SK-N-SH (cell line): ENCODE measurements at regions not wholly inside any gene's neighbourhood (a gene's known extent, or its start where the extent isn't known, plus 50 kb on each side); places are given as distances from the start of the nearest gene placed in this dataset.

Experiments used
- CTCF ChIA-PET: fragments of 300-600, 350-600 bp; formaldehyde crosslinking; extraction: SDS; loops from one replicate; lab custom pipeline; 2021; lab: Yijun Ruan, JAX
- POLR2A ChIA-PET: fragments of 350-600 bp; sonication (Branson Sonifier 250); formaldehyde crosslinking; extraction: SDS; loops from one replicate; lab custom pipeline; 2020; ENCODE audit warnings: antibody characterized with exemption, inconsistent platforms; lab: Yijun Ruan, JAX
- DNase-seq: peaks from one replicate; pipeline ENCODE4 v3.0.0; 2012
- H2AFZ ChIP-seq: fragments of 200-600 bp; sonication (generic); 2 replicates; pipeline ENCODE4 v1.8.1; 2016; ENCODE audit warnings: antibody characterized with exemption, mild to moderate bottlenecking, low read depth
- H3F3A ChIP-seq: fragments of 200-600 bp; sonication (generic); replicated peaks from 2 replicates; pipeline ENCODE3; 2016; ENCODE audit warnings: antibody characterized with exemption, mild to moderate bottlenecking; ENCODE audit not compliant: insufficient read depth
- H3K27ac ChIP-seq, 2 experiments: fragments of 200-500 bp in 1 of 2; fragments of 200-600 bp in 1 of 2; sonication (Bioruptor generic) in 1 of 2; sonication (generic), shearing (Covaris generic) in 1 of 2; 2 replicates each; pipeline versions ENCODE4 v1.5.1 to v1.6.1; 2014 to 2016; ENCODE audit warnings: low read depth in 2 of 2, inconsistent platforms in 1 of 2, low read length in 1 of 2, mild to moderate bottlenecking in 1 of 2, mixed read lengths in 1 of 2
- H3K27me3 ChIP-seq: fragments of 200-600 bp; sonication (generic), shearing (Covaris generic); 2 replicates; pipeline ENCODE4 v1.6.1; 2016; ENCODE audit warnings: mixed run types; ENCODE audit not compliant: insufficient read depth
- H3K36me3 ChIP-seq, 2 experiments: fragments of 200-500 bp in 1 of 2; fragments of 200-600 bp in 1 of 2; sonication (Bioruptor generic) in 1 of 2; sonication (generic) in 1 of 2; replicated peaks in 1 of 2; 2 replicates each; pipeline versions ENCODE3 to v1.5.1; 2014 to 2016; ENCODE audit warnings: low read length in 1 of 2, mild to moderate bottlenecking in 1 of 2; ENCODE audit not compliant: insufficient read depth in 2 of 2, control insufficient read depth in 1 of 2
- H3K4me1 ChIP-seq, 2 experiments: fragments of 200-500 bp in 1 of 2; fragments of 200-600 bp in 1 of 2; sonication (Bioruptor generic) in 1 of 2; sonication (generic), shearing (Covaris generic) in 1 of 2; 2 replicates each; pipeline versions ENCODE4 v1.5.1 to v1.6.1; 2014 to 2016; ENCODE audit warnings: low read depth in 1 of 2, low read length in 1 of 2, mixed run types in 1 of 2; ENCODE audit not compliant: insufficient read depth in 2 of 2, control insufficient read depth in 1 of 2
- H3K4me2 ChIP-seq: fragments of 200-600 bp; sonication (generic), shearing (Covaris generic); 2 replicates; pipeline ENCODE4 v1.6.1; 2017; ENCODE audit warnings: mixed run types
- H3K4me3 ChIP-seq, 2 experiments: fragments of 200-500 bp in 1 of 2; fragments of 200-600 bp in 1 of 2; sonication (Bioruptor generic) in 1 of 2; sonication (generic), shearing (Covaris generic) in 1 of 2; 2 replicates each; pipeline versions ENCODE4 v1.5.1 to v1.8.1; 2014 to 2016; ENCODE audit warnings: low read depth in 2 of 2, inconsistent platforms in 1 of 2, low read length in 1 of 2, mild to moderate bottlenecking in 1 of 2, mixed read lengths in 1 of 2, moderate library complexity in 1 of 2
- H3K79me2 ChIP-seq: fragments of 200-600 bp; sonication (generic); 2 replicates; pipeline ENCODE4 v1.8.1; 2017; ENCODE audit warnings: mild to moderate bottlenecking; ENCODE audit not compliant: insufficient read depth
- H3K9ac ChIP-seq: fragments of 200-600 bp; sonication (generic); 2 replicates; pipeline ENCODE4 v1.6.1; 2017; ENCODE audit warnings: mixed run types
- H3K9me2 ChIP-seq: fragments of 200-600 bp; sonication (generic); 2 replicates; pipeline ENCODE4 v1.6.1; 2017; ENCODE audit warnings: mixed run types
- H3K9me3 ChIP-seq: fragments of 200-600 bp; sonication (generic); 2 replicates; pipeline ENCODE4 v1.6.1; 2017; ENCODE audit warnings: mixed run types, mild to moderate bottlenecking, moderate library complexity
- H4K20me1 ChIP-seq: fragments of 200-600 bp; sonication (generic); 2 replicates; pipeline ENCODE4 v1.6.1; 2017; ENCODE audit warnings: mild to moderate bottlenecking, mixed run types; ENCODE audit not compliant: insufficient read depth
- EZH2phosphoT487 ChIP-seq: fragments of 200-600 bp; sonication (generic); IDR thresholded peaks from 2 replicates; pipeline ENCODE4 v1.6.1; 2017; ENCODE audit warnings: low read depth, mixed run types, mild to moderate bottlenecking, antibody characterized with exemption, moderate library complexity, borderline replicate concordance
- FOSL2 ChIP-seq: IDR thresholded peaks from 2 replicates; pipeline ENCODE4 v1.4.0; 2012; ENCODE audit warnings: low read depth, mild to moderate bottlenecking, moderate library complexity, borderline replicate concordance
- FOXM1 ChIP-seq: IDR thresholded peaks from 2 replicates; pipeline ENCODE4 v1.4.0; 2012; ENCODE audit warnings: low read depth, mild to moderate bottlenecking
- GABPA ChIP-seq: IDR thresholded peaks from 2 replicates; pipeline ENCODE4 v1.4.0; 2012; ENCODE audit warnings: low read depth, mild to moderate bottlenecking
- GATA2 ChIP-seq: sonication (generic); formaldehyde crosslinking; IDR thresholded peaks from 2 replicates; pipeline ENCODE4 v1.5.0; 2020; ENCODE audit warnings: mild to moderate bottlenecking, missing genetic modification reagents
- MEF2A ChIP-seq: IDR thresholded peaks from 2 replicates; pipeline ENCODE4 v1.4.0; 2012; ENCODE audit warnings: low read depth, borderline replicate concordance
- RAD21 ChIP-seq: IDR thresholded peaks from 2 replicates; pipeline ENCODE4 v1.6.1; 2012; ENCODE audit warnings: mild to moderate bottlenecking, low read length
- RCOR1 ChIP-seq: fragments of 150-350 bp; IDR thresholded peaks from 2 replicates; pipeline ENCODE4 v1.6.1; 2017; ENCODE audit warnings: antibody characterized with exemption, low read length
- RFX5 ChIP-seq: IDR thresholded peaks from 2 replicates; pipeline ENCODE4 v1.6.1; 2012; ENCODE audit warnings: mild to moderate bottlenecking, improper control_type of control experiment, low read length
- RXRA ChIP-seq: IDR thresholded peaks from 2 replicates; pipeline ENCODE4 v1.4.0; 2012; ENCODE audit warnings: low read depth, mild to moderate bottlenecking, borderline replicate concordance
- TCF12 ChIP-seq: IDR thresholded peaks from 2 replicates; pipeline ENCODE4 v1.4.0; 2012
- WGBS: methylation state at CpG from one replicate; pipeline ENCODE4 v1.1.6; 2017; ENCODE audit warnings: low lambda C conversion rate; 5-methylcytosine and 5-hydroxymethylcytosine counted together
- TF ChIP-seq, protein P1 (sequence below): fragments of 150-350 bp; IDR thresholded peaks from 2 replicates; pipeline ENCODE4 v1.6.1; 2016; ENCODE audit warnings: mild to moderate bottlenecking, low read depth, low read length
- TF ChIP-seq, protein P2 (sequence below): IDR thresholded peaks from 2 replicates; pipeline ENCODE4 v1.4.0; 2012; ENCODE audit warnings: low read depth, borderline replicate concordance
- TF ChIP-seq, protein P3 (sequence below): IDR thresholded peaks from 2 replicates; pipeline ENCODE4 v1.4.0; 2012; ENCODE audit warnings: low read depth
- TF ChIP-seq, protein P4 (sequence below): IDR thresholded peaks from 2 replicates; pipeline ENCODE4 v1.6.1; 2012; ENCODE audit warnings: mild to moderate bottlenecking, low read depth, low read length, moderate library complexity
- TF ChIP-seq, protein P5 (sequence below): IDR thresholded peaks from 2 replicates; pipeline ENCODE4 v1.4.0; 2012; ENCODE audit warnings: low read depth, borderline replicate concordance

DNA sequence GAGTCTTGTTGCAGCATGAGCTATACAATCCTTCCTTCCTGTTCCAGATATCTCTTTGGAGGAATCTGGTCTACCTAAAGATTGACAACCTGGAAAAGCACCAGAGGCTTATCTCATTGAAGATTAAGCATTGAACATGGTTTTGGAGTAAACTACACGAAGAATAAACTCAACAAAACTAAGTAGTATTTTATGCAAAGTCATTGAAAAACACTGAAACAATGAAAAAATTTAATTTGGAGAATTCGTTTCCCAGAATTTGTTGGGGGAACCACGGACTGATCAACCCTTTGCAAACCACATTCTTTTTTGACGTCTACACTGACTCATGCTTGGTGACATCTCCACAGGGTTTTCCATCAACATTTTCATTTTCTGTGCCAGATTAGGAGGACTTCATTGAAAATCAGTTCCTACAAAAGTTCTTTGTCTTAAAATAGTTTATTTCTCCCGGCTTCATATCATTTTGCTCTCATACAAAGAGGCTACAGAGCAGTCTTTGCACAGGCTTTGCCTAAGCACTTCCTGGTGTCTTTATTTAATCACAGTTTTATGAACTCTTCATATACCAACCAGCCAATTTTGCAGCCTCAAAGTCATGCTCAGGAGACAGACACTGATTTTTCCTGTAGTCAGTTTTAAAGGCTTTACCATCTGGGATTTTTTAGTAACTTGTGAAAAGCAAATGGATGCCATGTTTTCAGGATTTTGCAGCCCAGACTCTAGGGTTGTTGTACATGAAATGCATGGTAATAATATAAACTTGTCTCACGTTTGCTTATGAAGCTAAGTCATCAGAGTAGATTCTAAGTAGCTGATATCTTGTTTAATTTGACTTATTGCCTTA is 186.3 kb downstream of the C11orf91 start:
- H4K20me1 ChIP-seq: peaks cover 41% of the 10 kb centered on the region
- CTCF ChIA-PET: no interaction called here
- H3K36me3 ChIP-seq: peaks cover 2 to 17% of the 10 kb centered on the region in 2 experiments
- whole genome bisulfite sequencing: 77% methylated on average over 6 of the region's 6 CpGs
- H3K27ac ChIP-seq: no peak overlapping the region
- DNase-seq: no peak
- TF ChIP-seq, protein P1, sequence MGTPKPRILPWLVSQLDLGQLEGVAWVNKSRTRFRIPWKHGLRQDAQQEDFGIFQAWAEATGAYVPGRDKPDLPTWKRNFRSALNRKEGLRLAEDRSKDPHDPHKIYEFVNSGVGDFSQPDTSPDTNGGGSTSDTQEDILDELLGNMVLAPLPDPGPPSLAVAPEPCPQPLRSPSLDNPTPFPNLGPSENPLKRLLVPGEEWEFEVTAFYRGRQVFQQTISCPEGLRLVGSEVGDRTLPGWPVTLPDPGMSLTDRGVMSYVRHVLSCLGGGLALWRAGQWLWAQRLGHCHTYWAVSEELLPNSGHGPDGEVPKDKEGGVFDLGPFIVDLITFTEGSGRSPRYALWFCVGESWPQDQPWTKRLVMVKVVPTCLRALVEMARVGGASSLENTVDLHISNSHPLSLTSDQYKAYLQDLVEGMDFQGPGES: no peak
- TF ChIP-seq FOXM1 (no peak), FOSL2 (no peak), EZH2phosphoT487 (no peak), RCOR1 (no peak), TCF12 (no peak), GABPA (no peak)
- TF ChIP-seq, protein P2, sequence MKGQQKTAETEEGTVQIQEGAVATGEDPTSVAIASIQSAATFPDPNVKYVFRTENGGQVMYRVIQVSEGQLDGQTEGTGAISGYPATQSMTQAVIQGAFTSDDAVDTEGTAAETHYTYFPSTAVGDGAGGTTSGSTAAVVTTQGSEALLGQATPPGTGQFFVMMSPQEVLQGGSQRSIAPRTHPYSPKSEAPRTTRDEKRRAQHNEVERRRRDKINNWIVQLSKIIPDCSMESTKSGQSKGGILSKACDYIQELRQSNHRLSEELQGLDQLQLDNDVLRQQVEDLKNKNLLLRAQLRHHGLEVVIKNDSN: no peak
- TF ChIP-seq, protein P3, sequence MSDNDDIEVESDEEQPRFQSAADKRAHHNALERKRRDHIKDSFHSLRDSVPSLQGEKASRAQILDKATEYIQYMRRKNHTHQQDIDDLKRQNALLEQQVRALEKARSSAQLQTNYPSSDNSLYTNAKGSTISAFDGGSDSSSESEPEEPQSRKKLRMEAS: no peak
- peaks cover 95% of the 10 kb centered on the region for H3K79me2 ChIP-seq
- no peak overlapping the region for H3K4me3 ChIP-seq
- no peaks in the 10 kb centered on the region; a peak in 1 of 4 replicates for H3K4me1 ChIP-seq
- H3K4me2 ChIP-seq: no peak overlapping the region
- no peak overlapping the region for H3K9ac ChIP-seq
- no peaks in the 10 kb centered on the region for H3K9me2 ChIP-seq
- no peaks in the 10 kb centered on the region for H3K9me3 ChIP-seq
- H3F3A ChIP-seq: peaks cover 4% of the 10 kb centered on the region
- H3K27me3 ChIP-seq: no peaks in the 10 kb centered on the region
- POLR2A ChIA-PET: no interaction called here
- no peak overlapping the region for H2AFZ ChIP-seq

DNA sequence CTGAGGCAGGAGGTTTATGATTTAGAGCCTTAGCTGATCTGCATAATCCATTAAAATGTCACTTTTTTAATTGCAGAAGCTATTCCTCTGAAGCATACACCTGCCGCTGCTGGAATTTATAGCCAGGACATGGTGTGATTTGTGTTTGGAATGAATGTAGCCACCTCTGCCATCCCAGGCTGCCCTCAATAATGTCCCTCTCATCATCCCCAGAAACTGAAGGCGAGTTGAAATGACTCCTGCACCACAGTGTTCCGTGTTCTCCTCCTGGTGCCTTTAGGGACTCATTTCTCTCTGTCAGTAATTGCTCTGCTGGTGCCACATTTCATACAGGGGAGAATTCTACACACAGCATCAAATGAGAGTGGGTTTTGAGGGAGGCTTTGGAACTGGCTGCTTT is 191.0 kb downstream of the C11orf91 start:
- DNase-seq: no peak
- no peaks in the 10 kb centered on the region for H3F3A ChIP-seq
- POLR2A ChIA-PET: no interaction called here
- peaks cover 78% of the 10 kb centered on the region for H4K20me1 ChIP-seq
- H3K27me3 ChIP-seq: no peaks in the 10 kb centered on the region
- H3K9ac ChIP-seq: no peak overlapping the region
- no peak overlapping the region for H3K4me2 ChIP-seq
- no peaks in the 10 kb centered on the region for H3K9me3 ChIP-seq
- H3K4me3 ChIP-seq: no peak overlapping the region
- no peak overlapping the region for H2AFZ ChIP-seq
- H3K9me2 ChIP-seq: no peaks in the 10 kb centered on the region
- H3K36me3 ChIP-seq: peaks cover 2 to 11% of the 10 kb centered on the region in 2 experiments
- 100% methylated on average over 3 of the region's 3 CpGs for WGBS
- no peaks in the 10 kb centered on the region for H3K4me1 ChIP-seq
- H3K27ac ChIP-seq: no peak overlapping the region
- H3K79me2 ChIP-seq: peaks cover 100% of the 10 kb centered on the region
- CTCF ChIA-PET: no interaction called here
- TF ChIP-seq RXRA (no peak), GATA2 (CRISPR knock-in tag) (no peak), RFX5 (no peak), GABPA (no peak), RAD21 (no peak), MEF2A (no peak)
- TF ChIP-seq, protein P2: no peak
- TF ChIP-seq, protein P4, sequence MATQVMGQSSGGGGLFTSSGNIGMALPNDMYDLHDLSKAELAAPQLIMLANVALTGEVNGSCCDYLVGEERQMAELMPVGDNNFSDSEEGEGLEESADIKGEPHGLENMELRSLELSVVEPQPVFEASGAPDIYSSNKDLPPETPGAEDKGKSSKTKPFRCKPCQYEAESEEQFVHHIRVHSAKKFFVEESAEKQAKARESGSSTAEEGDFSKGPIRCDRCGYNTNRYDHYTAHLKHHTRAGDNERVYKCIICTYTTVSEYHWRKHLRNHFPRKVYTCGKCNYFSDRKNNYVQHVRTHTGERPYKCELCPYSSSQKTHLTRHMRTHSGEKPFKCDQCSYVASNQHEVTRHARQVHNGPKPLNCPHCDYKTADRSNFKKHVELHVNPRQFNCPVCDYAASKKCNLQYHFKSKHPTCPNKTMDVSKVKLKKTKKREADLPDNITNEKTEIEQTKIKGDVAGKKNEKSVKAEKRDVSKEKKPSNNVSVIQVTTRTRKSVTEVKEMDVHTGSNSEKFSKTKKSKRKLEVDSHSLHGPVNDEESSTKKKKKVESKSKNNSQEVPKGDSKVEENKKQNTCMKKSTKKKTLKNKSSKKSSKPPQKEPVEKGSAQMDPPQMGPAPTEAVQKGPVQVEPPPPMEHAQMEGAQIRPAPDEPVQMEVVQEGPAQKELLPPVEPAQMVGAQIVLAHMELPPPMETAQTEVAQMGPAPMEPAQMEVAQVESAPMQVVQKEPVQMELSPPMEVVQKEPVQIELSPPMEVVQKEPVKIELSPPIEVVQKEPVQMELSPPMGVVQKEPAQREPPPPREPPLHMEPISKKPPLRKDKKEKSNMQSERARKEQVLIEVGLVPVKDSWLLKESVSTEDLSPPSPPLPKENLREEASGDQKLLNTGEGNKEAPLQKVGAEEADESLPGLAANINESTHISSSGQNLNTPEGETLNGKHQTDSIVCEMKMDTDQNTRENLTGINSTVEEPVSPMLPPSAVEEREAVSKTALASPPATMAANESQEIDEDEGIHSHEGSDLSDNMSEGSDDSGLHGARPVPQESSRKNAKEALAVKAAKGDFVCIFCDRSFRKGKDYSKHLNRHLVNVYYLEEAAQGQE: no peak
- TF ChIP-seq, protein P5, sequence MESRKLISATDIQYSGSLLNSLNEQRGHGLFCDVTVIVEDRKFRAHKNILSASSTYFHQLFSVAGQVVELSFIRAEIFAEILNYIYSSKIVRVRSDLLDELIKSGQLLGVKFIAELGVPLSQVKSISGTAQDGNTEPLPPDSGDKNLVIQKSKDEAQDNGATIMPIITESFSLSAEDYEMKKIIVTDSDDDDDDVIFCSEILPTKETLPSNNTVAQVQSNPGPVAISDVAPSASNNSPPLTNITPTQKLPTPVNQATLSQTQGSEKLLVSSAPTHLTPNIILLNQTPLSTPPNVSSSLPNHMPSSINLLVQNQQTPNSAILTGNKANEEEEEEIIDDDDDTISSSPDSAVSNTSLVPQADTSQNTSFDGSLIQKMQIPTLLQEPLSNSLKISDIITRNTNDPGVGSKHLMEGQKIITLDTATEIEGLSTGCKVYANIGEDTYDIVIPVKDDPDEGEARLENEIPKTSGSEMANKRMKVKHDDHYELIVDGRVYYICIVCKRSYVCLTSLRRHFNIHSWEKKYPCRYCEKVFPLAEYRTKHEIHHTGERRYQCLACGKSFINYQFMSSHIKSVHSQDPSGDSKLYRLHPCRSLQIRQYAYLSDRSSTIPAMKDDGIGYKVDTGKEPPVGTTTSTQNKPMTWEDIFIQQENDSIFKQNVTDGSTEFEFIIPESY: no peak
